H7 (cell line): ENCODE measurements at regions not wholly inside any gene's neighbourhood (a gene's known extent, or its start where the extent isn't known, plus 50 kb on each side); places are given as distances from the start of the nearest gene placed in this dataset.
"Not testable (repeated sequence)": the region's sequence is repeated elsewhere in the genome, so short reads cannot be mapped to it uniquely, and the experiment has no call there.

Experiments
- DNase-seq: peaks from one replicate; pipeline ENCODE4 v3.0.0; 2012
- H3K27me3 ChIP-seq: 2 replicates; pipeline ENCODE4 v1.6.0; 2011; ENCODE audit warnings: mild to moderate bottlenecking, low read length; ENCODE audit not compliant: control insufficient read depth, insufficient read depth
- H3K36me3 ChIP-seq: replicated peaks from 2 replicates; pipeline ENCODE4 v1.5.1; 2011; ENCODE audit warnings: low read length; ENCODE audit not compliant: control insufficient read depth, insufficient read depth
- H3K4me3 ChIP-seq: 2 replicates; pipeline ENCODE4 v1.5.1; 2011; ENCODE audit warnings: low read depth, mild to moderate bottlenecking, control low read depth, low read length, moderate library complexity; ENCODE audit not compliant: insufficient read depth

DNA sequence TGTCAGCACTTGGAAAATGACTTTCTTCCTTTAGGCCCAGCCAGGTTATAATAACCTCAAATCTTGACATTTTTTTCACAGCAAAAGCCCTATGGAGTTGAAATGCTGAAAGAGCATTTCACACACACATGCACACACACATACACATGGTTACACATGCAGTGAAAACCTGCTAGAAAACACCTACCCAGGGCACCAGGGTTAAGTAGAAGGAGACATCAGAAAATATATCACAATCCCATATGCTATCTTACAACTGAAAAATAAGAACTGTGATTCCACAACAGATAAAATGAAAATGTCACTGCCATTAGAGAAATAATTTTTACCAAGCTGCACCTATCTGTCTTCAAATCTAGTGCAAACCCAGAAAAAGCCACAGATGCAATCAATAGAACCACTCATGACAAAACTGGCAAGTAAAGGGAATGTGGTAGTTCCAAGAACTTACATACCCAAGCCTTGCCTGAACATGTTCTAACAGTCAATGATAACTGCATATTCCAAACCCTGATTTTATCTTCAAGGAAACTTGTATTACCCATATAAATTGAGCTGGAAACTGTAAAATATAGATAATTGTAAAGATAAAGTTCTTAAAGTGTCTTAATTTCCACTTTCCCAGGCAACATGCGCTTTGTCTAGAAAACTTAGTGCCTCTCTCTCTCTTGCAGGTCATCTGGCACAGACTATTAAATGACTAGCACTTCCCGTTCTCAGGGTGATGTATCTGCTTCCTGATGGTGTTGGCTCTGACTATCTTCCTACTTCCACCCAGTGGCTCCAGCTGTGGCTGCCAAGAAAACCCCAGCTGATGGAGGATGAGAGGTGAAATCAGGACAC is 250.2 kb upstream of the PTGER4 start:
- no peaks in the 10 kb centered on the region for H3K36me3 ChIP-seq
- no peak for DNase-seq
- no peak overlapping the region for H3K4me3 ChIP-seq
- no peaks in the 10 kb centered on the region for H3K27me3 ChIP-seq

DNA sequence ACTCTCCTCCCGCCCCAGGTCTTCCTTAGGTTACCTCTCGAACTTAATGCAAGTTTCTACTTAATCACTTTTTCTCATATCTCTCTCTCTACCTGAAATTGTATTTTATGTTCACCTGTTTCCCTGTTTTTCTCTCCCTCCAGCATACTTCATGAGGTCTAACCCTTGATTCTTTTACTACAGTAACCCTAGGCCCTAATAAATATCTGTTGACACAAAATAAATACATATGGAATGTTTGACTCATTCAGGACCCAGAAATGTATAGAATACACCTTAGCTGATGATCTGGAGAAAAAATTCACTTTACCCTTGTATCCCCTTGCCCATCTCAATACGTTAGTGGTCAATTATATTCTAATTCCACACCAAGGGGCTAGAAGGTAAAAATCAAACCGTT is 250.9 kb upstream of the PTGER4 start:
- H3K4me3 ChIP-seq = no peak overlapping the region
- no peak for DNase-seq
- no peaks in the 10 kb centered on the region for H3K27me3 ChIP-seq
- no peaks in the 10 kb centered on the region for H3K36me3 ChIP-seq

DNA sequence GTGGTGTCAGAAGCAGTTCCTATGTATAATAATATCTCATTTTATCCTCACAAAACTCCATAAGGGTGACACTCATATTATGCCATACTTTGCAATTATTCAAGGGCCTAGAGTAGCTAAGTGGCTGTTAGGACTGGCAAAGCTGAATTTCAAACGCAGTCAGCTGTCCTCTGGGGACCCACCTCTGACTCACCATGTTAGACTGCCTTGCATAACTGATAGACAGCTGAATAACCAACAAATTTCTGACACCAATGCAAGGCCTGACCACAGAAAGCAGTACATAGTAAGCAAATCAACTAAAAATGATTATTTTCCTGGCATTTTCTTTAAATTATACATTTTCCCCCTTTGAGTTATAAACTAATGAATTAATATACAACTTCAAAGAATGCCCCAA is 251.6 kb upstream of the PTGER4 start:
- Histone ChIP-seq H3K36me3 (no peaks in the 10 kb centered on the region), H3K4me3 (no peak overlapping the region), H3K27me3 (no peaks in the 10 kb centered on the region)
- DNase-seq = no peak

DNA sequence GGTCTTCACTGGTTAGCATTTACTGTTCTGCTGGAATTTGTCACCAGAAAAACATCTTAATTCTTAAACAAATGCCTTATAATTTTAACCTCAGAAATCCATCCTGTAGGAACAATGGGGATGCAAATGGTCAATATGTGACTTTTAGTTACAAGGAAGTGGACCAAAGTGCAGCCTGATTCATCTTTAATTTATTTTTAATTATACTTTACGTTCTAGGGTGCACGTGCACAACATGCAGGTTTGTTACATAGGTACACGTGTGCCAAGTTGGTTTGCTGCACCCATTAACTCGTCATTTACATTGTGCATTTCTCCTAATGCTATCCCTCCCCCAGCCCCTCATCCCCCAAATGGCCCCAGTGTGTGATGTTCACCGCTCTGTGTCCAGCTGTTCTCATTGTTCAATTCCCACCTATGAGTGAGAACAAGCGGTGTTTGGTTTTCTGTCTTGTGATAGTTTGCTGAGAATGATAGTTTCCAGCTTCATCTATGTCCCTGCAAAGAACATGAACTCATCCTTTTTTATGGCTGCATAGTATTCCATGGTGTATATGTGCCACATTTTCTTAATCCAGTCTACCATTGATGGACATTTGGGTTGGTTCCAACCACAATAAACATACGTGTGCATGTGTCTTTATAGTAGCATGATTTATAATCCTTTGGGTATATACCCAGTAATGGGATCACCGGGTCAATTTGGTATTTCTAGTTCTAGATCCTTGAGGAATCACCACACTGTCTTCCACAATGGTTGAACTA is 262.5 kb upstream of the PTGER4 start:
- not testable (repeated sequence) for H3K36me3 ChIP-seq, H3K4me3 ChIP-seq, H3K27me3 ChIP-seq, DNase-seq

DNA sequence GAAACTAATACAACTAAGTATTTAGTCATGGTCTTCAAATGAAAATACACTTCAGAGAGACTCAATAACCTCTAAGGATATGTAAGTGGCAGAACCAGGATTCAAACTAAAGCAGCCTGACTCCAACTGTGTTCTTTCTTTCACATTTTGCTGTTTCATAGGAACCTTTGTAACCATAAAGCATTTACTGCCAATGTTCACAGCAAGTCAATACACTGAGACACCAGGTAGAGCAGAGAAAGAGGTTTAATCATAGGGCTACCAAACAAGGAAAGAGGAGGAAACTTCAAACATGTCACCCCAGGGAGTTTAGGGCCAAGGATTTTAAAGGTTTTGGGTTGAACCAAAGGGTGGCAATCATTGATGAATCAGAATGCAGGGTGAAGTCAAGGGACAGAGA is 263.1 kb upstream of the PTGER4 start:
- Histone ChIP-seq H3K36me3 (no peaks in the 10 kb centered on the region), H3K4me3 (no peak overlapping the region), H3K27me3 (no peaks in the 10 kb centered on the region)
- DNase-seq = no peak

DNA sequence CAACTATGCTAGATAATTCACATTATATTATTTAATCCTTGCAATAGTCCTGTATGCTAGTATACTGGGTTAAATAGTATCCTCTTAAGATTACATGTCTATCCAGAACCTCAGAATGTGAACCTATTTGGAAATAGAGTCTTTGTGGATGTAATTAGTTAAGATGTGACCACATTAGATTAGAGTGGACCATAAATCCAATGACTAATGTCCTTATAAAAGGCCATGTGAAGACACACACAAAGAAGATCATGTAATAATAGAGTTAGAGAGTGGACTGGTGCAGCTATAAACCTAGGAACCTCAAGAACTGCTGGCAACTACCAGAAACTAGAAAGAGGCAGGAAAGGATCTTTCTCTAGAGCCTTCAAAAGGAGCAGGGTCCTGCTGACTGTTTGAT is 263.6 kb upstream of the PTGER4 start:
- no peak for DNase-seq
- no peaks in the 10 kb centered on the region for H3K27me3 ChIP-seq
- no peaks in the 10 kb centered on the region for H3K36me3 ChIP-seq

DNA sequence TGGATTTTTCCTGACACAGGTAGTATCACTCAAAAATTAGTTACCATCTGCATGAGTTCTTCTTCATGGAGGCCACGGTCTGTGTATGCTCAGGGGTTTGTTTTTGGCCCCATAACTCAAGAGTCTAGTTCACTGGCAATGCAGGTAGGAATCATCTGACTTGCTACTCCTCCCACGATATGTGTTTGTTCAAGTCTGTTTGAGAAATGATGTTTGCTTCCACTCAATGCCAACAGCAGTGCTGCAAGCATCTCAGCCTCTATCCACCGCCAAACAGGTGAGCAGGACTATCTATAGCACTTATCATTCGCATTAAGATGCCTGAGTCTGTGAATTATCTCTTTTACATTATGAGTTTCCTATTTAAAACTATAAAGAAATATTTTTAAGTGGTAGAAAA is 264.8 kb upstream of the PTGER4 start:
- DNase-seq = no peak
- Histone ChIP-seq H3K4me3 (no peak overlapping the region), H3K36me3 (no peaks in the 10 kb centered on the region), H3K27me3 (no peaks in the 10 kb centered on the region)

More for the DNA sequence above, 263.6 kb upstream of the PTGER4 start:
- no peak overlapping the region for H3K4me3 ChIP-seq

DNA sequence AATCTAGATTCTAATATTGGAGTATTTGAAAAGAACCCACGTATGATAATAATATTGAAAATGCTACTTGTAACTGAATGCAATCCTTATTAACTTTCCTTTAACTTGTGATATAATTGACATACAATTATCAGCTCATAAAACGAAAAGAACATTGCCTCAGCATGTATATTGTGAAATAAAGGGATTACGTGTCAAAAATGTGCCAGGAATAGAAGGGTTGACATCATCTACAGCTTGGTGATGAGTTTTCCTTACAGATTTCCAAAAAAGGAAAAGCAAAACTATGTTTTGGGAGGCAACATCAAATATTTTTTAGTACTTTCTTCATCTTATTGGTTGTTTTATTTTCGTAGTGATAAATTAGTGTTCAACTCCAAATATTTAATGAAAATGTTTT is 266.0 kb upstream of the PTGER4 start:
- Histone ChIP-seq H3K27me3 (no peaks in the 10 kb centered on the region), H3K4me3 (no peak overlapping the region), H3K36me3 (no peaks in the 10 kb centered on the region)
- no peak for DNase-seq

DNA sequence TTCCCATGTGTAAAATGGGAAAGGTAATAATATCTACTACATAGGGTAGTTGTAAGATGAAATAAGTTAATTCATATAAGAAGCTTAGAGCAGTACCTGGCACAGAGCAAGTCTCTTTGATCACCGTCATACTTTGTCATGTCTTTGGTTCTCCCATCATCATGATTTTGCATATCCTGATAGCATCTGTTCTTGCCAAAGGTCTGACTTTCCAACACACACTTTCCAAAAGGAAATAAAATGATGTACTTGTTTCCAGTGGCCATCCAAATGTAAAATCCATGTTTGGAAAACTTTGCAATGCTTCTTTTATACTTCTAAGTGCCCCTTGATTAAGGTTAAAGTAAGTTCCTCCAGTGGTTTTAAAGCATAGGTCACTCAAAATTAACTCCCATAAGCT is 266.9 kb upstream of the PTGER4 start:
- DNase-seq = no peak
- Histone ChIP-seq H3K27me3 (no peaks in the 10 kb centered on the region), H3K36me3 (no peaks in the 10 kb centered on the region), H3K4me3 (no peak overlapping the region)

DNA sequence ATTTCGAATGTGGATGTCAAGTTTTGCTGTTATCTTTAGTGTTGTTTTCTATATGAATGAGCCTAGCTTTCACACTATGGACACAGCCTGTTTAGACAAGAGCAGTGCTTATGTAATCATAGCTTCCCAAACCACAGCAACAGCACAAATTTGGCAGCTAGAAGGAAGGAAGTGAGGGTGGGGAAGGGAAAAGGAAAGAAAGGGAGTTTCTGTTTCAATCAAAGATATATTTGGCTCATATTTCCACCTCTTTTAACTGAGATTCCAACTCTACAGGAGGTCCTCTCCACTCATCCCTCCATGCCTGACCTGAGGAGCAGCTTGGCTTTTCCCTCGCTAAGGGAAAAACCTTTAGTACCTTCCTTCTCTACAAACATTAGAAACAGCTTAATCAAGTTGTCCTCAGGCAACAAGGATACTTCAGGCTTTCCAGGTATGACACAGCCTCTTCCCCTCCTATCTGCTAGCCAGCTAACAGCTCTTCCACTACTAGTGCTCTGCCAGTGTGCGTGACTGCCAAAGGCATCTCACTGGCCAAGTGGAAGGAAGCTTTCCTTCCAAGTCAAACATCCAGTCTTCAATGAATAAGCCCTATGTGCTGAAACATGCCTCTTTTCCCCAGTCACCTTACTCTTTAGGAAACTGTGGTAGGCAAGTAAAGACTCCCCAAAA is 268.6 kb upstream of the PTGER4 start:
- no peaks in the 10 kb centered on the region for H3K36me3 ChIP-seq
- DNase-seq = no peak

DNA sequence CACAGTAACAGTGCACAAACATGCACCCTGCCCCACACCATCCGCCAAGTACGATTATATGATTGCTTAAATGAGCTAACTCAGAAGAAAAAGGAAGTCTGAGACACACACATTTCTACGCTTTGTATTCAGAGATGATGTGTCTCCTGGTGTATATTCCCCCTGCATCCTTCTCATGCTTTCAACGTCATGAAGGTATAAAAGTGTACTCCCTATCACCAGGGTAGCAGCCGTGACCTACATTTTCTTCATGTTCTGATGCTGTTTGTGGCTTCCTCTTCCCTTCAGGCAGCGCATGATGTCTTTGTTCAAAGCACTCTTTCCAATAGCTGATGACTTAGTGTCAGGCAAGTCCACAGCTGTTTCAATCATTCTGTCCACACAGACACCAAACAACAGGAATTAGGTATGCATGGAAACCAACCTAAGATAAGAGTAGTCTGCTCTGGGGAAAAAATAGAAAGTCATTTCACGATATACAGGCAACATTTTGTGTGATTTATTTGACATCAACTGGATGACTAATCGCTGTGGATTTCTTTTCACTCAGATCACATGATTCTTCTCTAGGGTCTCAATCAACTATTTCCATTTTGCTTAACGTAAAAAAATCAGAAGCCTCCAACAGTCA is 269.4 kb upstream of the PTGER4 start:
- DNase-seq = no peak

More for the DNA sequence above, 268.6 kb upstream of the PTGER4 start:
- no peaks in the 10 kb centered on the region for H3K27me3 ChIP-seq
- no peak overlapping the region for H3K4me3 ChIP-seq

DNA sequence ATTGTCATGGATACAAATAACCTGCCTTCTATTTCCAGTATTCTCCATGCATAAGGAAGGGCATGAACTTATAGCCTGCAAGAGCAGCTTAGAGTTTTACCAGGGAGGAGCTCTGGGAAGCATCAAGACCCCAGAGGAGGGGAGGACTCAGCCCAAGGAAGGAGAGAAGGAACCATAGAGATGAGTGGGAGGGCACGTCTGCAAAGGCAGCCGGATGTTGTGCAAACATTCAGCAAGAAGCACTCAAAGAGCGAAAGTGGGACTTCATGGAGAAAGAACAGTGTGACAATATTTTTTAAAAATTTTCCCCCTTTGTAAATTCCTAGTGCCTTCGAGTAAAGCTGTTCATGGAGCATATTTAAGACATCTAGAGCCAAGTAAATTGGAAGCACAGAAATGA is 270.1 kb upstream of the PTGER4 start:
- Histone ChIP-seq H3K27me3 (no peaks in the 10 kb centered on the region), H3K36me3 (no peaks in the 10 kb centered on the region), H3K4me3 (no peak overlapping the region)
- DNase-seq = no peak

More for the DNA sequence above, 269.4 kb upstream of the PTGER4 start:
- Histone ChIP-seq H3K4me3 (no peak overlapping the region), H3K36me3 (no peaks in the 10 kb centered on the region), H3K27me3 (no peaks in the 10 kb centered on the region)

DNA sequence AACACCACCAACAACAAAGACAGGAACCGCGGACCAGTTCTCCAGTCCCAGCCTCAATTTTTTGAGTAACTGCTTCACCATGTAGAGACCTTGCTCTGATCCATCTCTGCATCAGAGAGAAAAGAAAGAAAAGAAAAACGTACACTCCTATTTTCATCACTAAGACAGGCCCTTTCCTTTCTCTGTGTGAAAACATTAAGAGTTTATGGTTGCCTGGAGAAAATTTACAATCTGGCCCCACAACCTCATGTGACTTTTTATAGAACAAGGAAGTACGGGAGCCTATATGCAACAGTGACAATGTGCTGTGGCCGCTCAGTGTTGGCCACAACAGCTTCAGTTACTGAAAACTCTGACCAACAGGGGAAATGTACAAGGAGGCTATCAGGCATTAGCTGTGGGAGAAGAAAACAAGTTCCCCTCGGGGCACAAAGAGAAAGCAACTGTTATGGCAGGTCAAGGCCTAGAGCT is 272.9 kb upstream of the PTGER4 start:
- H3K4me3 ChIP-seq = no peak overlapping the region
- DNase-seq = no peak
- H3K36me3 ChIP-seq = no peaks in the 10 kb centered on the region
- H3K27me3 ChIP-seq = no peaks in the 10 kb centered on the region

DNA sequence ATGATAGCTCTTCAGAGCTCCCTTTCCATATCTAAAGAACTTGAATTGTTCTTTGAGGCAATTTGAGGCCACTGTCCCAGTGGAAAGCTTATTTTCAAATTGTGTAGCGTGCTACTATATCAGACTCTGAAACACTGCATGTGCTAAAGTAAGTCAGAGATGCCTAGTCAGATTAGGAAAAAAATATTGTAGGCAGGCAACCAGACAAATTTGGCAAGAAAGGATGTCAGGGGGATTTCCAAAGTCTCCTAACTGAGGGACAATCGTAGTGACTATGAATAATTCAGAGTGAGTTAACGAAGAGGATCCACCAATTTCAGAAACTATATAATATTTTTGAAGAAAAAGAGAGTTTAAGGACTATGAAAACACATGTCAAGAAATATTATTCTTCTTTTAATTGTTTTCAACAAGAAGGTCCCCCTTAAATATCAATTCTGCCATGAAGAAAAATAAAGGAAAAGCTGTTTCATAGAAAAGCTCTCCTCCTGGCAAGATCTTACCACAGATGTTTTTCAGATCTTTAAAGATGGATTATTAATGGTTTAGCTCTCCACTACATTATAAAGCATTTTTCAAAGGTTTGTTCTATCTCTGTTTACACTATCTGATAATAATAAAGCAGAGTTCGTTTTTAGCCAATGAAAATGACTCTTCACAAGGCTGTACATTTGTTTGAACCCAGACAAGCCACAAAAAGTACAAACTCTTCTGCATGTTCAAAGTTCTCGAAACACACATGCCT is 273.5 kb upstream of the PTGER4 start:
- Histone ChIP-seq H3K36me3 (no peaks in the 10 kb centered on the region), H3K27me3 (no peaks in the 10 kb centered on the region), H3K4me3 (no peak overlapping the region)
- DNase-seq = no peak
